ENCODE measurements at regions not wholly inside any gene's neighbourhood (a gene's known extent, or its start where the extent isn't known, plus 50 kb on each side); places are given as distances from the start of the nearest gene placed in this dataset.

DNA sequence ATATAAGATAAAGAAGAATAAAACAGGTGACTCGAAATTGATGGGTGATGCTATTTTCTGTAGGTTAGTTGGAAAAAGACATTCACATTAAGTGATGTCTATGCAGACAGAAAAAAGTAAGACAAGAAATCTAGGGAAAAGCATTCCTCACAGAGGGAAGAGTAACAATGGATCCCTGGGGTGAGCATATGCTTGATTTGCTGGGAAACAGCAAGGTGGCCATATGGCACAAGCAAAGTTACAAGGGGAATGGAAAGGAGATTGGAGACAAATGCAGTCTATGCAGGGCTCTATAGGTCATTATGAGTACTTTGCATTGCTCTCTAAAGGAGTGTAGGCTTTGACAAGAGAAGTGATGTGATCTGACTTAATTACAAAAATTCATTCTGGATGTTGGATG, 90.9 kb upstream of the ZNF804B start:
- no peak for DNase-seq (ENCODE audit: low spot score in 2 of 2)
- no peaks in the 10 kb centered on the region for H3K9me3 ChIP-seq
- WGBS, 2 donors = 77 to 85% methylated on average over 1 of the region's 1 CpG
- H3K4me1 ChIP-seq = no peaks in the 10 kb centered on the region
- no peaks in the 10 kb centered on the region for H3K36me3 ChIP-seq
- H3K4me3 ChIP-seq = no peak overlapping the region
- TF ChIP-seq EP300 (IDR thresholded peaks at IDR 0.05) = no peak
- TF ChIP-seq, protein P1, sequence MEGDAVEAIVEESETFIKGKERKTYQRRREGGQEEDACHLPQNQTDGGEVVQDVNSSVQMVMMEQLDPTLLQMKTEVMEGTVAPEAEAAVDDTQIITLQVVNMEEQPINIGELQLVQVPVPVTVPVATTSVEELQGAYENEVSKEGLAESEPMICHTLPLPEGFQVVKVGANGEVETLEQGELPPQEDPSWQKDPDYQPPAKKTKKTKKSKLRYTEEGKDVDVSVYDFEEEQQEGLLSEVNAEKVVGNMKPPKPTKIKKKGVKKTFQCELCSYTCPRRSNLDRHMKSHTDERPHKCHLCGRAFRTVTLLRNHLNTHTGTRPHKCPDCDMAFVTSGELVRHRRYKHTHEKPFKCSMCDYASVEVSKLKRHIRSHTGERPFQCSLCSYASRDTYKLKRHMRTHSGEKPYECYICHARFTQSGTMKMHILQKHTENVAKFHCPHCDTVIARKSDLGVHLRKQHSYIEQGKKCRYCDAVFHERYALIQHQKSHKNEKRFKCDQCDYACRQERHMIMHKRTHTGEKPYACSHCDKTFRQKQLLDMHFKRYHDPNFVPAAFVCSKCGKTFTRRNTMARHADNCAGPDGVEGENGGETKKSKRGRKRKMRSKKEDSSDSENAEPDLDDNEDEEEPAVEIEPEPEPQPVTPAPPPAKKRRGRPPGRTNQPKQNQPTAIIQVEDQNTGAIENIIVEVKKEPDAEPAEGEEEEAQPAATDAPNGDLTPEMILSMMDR (IDR thresholded peaks at IDR 0.05) = no peak
- TF ChIP-seq POLR2A (IDR thresholded peaks at IDR 0.05) = no peak
- H3K27me3 ChIP-seq = no peaks in the 10 kb centered on the region
- no peak overlapping the region for H3K27ac ChIP-seq

DNA sequence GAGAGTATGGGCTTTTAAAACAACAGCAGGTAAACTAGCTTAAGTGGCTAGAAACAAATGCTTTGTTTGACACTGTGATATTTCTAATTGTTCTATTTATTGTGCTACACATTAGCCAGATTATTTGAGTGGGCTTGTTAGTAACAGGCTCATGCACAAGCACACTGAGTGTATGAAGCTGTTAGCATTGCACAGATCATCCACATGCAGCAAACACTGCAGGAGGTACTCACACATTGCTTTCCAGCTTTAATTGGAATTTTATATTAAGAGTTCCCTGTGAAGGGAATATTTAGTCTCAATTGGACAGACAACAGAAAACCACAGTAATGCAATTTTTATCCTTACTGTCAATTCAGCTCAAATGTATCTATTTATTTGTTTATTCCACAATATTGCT, 92.9 kb upstream of the ZNF804B start:
- no peak overlapping the region for H3K27ac ChIP-seq
- DNase-seq (ENCODE audit: low spot score in 2 of 2) = no peak
- no peaks in the 10 kb centered on the region for H3K4me1 ChIP-seq
- no peak overlapping the region for H3K4me3 ChIP-seq
- H3K9me3 ChIP-seq = no peaks in the 10 kb centered on the region
- H3K36me3 ChIP-seq = no peaks in the 10 kb centered on the region
- TF ChIP-seq EP300 (IDR thresholded peaks at IDR 0.05) = no peak
- TF ChIP-seq, protein P1 (IDR thresholded peaks at IDR 0.05) = no peak
- TF ChIP-seq POLR2A (IDR thresholded peaks at IDR 0.05) = no peak
- H3K27me3 ChIP-seq = no peaks in the 10 kb centered on the region

DNA sequence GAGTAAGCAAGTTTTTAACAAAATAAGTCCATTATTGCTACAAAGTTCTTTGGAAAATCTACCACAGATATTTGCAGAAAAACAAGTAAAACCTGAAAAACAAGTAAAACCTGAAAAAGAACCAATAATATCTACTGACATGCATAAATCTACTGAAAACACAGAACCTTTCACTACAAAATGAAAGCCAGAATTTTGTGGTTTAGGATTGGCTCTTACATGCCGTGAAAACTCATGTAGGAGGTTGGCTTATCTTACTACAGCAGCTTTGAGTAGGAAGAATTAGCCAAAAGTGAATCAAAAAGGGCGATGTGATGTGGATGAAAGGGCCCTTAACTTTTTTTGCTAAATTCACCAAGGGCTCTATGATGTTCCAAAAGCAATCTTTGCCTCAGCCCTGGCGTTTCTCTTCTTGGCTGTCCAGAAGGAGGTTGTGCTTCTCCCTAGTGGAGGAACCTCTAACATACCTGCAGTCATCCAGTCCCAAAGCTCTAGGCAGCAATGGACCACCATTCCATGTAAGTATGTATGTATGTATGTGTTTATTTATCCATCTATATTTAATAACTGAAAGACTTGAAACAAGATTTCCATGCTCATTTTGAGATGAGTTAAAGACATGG, 93.5 kb upstream of the ZNF804B start:
- Histone ChIP-seq H3K4me3 (no peak overlapping the region), H3K27me3 (no peaks in the 10 kb centered on the region), H3K36me3 (no peaks in the 10 kb centered on the region), H3K9me3 (no peaks in the 10 kb centered on the region), H3K27ac (no peak overlapping the region), H3K4me1 (no peaks in the 10 kb centered on the region)
- TF ChIP-seq EP300 (IDR thresholded peaks at IDR 0.05) (no peak), POLR2A (IDR thresholded peaks at IDR 0.05) (no peak)
- TF ChIP-seq, protein P1 (IDR thresholded peaks at IDR 0.05) = no peak
- WGBS, 2 donors = 65 to 66% methylated on average over 3 of the region's 3 CpGs
- DNase-seq (ENCODE audit: low spot score in 2 of 2) = no peak

DNA sequence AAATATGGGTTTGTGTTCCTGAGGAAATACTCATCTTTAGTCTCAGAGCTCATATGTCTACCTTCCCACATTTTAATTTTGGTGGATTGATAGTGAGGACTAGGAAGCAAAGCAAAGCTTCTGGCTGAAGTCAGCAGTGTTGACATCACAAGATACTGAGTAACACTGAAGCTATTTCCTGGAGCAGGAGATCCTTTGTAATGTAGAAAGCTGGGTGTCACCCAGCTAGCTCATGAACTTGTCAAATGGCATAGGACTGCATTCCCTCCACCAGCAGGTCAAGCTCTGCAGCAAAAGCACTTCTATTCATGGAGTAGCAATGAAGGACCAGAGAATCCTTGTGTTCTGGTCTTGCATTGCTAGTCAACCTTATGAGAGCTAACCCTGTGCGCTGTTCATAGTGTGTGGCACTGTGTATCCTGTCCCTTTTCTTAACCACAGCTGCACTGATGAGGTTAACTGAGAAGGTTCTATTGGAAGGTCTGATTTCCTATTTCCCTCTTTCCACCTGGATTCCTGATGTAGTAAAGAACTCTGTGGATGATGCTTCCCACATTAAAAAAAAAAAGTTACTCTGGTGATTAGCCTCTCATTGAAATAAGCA, 94.8 kb upstream of the ZNF804B start:
- H3K27me3 ChIP-seq = no peaks in the 10 kb centered on the region
- no peak overlapping the region for H3K27ac ChIP-seq
- H3K4me1 ChIP-seq = no peaks in the 10 kb centered on the region
- 40 to 50% methylated on average over 1 of the region's 1 CpG for WGBS, 2 donors
- TF ChIP-seq EP300 (IDR thresholded peaks at IDR 0.05) (no peak), POLR2A (IDR thresholded peaks at IDR 0.05) (no peak)
- TF ChIP-seq, protein P1 (IDR thresholded peaks at IDR 0.05) = no peak
- H3K9me3 ChIP-seq = no peaks in the 10 kb centered on the region
- H3K4me3 ChIP-seq = no peak overlapping the region
- no peak for DNase-seq (ENCODE audit: low spot score in 2 of 2)
- H3K36me3 ChIP-seq = no peaks in the 10 kb centered on the region

DNA sequence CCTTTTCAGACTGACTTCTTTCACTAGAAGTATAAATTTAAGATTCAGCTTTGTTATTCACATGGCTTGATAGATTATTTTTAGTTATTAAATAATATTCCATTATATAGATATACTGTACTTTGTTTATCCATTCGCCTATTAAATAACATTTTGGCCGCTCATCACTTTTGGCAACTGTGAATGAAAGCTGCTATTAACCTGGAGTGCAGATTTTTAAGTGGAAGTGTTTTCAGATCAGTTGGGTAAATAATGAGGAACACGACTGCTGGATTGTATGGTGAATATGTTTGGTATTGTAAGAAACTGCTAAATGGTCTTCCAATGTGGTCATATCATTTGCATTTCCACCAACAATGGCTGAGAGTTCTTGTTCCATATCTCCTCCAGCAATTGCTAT, 97.6 kb upstream of the ZNF804B start:
- Histone ChIP-seq H3K36me3 (no peaks in the 10 kb centered on the region), H3K27me3 (no peaks in the 10 kb centered on the region), H3K4me3 (no peak overlapping the region), H3K27ac (no peak overlapping the region), H3K9me3 (no peaks in the 10 kb centered on the region), H3K4me1 (no peaks in the 10 kb centered on the region)
- WGBS, 2 donors = 80 to 88% methylated on average over 3 of the region's 3 CpGs
- DNase-seq (ENCODE audit: low spot score in 2 of 2) = no peak
- TF ChIP-seq, protein P1 (IDR thresholded peaks at IDR 0.05) = no peak
- TF ChIP-seq EP300 (IDR thresholded peaks at IDR 0.05) (no peak), POLR2A (IDR thresholded peaks at IDR 0.05) (no peak)

Data from tibial nerve (tissue), 4 donors.